ENCODE measurements at regions not wholly inside any gene's neighbourhood (a gene's known extent, or its start where the extent isn't known, plus 50 kb on each side); places are given as distances from the start of the nearest gene placed in this dataset.

- DNase-seq (ENCODE audit: low read depth), result no peak
Measured at GRCh38 chr2:17149945-17150344, 368.3 kb downstream of the RAD51AP2 start.

DNA sequence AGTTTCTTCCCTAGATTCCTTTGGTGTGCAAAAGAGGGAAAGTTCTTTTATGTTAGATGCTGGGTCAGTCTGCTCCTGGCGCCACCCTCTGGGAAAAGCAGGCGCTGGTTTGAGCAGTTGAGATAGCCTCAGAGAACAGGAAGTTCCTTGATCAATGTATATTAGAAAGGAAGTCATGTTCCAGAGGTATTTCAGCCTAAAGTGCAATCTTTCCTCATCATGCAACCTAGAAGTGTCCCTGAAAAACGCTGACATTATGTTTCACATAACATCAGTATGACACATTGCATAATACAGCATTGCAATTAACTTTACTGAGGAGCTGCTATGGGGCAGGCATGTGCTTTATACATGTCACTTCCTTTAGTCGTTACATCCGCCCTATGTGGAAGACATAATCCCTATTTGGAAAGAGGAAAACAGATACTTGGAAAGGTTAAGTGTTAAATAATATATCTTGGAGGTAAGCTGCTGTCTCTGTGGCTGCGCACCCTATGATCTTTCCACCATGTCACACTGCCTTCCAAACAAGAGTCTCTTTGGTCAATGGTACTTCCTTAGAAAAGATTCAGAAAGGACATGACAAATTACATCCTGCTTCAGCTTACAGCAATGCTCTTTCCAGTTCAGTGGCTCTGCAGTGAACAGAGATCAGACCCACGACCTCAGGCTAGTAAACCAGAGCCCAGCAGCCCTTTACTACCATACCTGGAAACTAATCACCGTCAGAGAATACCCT, 369.7 kb downstream of the RAD51AP2 start:
- TF ChIP-seq, protein P1, sequence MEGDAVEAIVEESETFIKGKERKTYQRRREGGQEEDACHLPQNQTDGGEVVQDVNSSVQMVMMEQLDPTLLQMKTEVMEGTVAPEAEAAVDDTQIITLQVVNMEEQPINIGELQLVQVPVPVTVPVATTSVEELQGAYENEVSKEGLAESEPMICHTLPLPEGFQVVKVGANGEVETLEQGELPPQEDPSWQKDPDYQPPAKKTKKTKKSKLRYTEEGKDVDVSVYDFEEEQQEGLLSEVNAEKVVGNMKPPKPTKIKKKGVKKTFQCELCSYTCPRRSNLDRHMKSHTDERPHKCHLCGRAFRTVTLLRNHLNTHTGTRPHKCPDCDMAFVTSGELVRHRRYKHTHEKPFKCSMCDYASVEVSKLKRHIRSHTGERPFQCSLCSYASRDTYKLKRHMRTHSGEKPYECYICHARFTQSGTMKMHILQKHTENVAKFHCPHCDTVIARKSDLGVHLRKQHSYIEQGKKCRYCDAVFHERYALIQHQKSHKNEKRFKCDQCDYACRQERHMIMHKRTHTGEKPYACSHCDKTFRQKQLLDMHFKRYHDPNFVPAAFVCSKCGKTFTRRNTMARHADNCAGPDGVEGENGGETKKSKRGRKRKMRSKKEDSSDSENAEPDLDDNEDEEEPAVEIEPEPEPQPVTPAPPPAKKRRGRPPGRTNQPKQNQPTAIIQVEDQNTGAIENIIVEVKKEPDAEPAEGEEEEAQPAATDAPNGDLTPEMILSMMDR (IDR thresholded peaks at IDR 0.05; ENCODE audit: insufficient read depth, low read depth, low read length), result peak; percentile 82
- peak; percentile 56 for DNase-seq (ENCODE audit: low read depth)
- no peak overlapping the region for H3K4me3 ChIP-seq (ENCODE audit: low read depth, low read length)

More at GRCh38 chr2:17149945-17150344, 368.3 kb downstream of the RAD51AP2 start:
- TF ChIP-seq, protein P1 (IDR thresholded peaks at IDR 0.05; ENCODE audit: insufficient read depth, low read depth, low read length), result no peak
- no peak overlapping the region for H3K4me3 ChIP-seq (ENCODE audit: low read depth, low read length)

DNA sequence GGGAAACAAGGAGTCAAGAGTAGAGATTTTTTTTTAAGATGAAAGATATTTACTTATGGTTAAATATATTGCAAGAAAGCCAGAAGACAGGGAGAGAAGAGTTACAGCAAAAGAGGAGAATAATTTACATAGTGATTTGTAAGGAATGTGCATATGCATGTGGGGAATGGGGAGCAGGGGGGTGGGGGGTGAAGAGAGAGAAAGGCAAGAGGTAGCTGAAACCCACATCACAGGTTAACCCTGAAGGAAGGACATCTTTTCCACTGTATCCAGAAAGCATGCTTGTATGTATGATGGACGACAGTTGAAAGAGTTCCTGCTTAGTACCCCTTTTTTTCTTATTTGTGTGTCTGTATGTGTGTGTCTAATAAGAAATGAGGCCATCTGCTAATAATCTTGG, 371.9 kb downstream of the RAD51AP2 start:
- no peak for DNase-seq (ENCODE audit: low read depth)
- no peak overlapping the region for H3K4me3 ChIP-seq (ENCODE audit: low read depth, low read length)
- TF ChIP-seq, protein P1 (IDR thresholded peaks at IDR 0.05; ENCODE audit: insufficient read depth, low read depth, low read length), result no peak

- H3K4me3 ChIP-seq (ENCODE audit: low read depth, low read length), result no peak overlapping the region
- peak; percentile 56 for DNase-seq (ENCODE audit: low read depth)
- TF ChIP-seq, protein P1 (IDR thresholded peaks at IDR 0.05; ENCODE audit: insufficient read depth, low read depth, low read length), result no peak
Measured at GRCh38 chr2:17136877-17137276, 381.4 kb downstream of the RAD51AP2 start.

DNA sequence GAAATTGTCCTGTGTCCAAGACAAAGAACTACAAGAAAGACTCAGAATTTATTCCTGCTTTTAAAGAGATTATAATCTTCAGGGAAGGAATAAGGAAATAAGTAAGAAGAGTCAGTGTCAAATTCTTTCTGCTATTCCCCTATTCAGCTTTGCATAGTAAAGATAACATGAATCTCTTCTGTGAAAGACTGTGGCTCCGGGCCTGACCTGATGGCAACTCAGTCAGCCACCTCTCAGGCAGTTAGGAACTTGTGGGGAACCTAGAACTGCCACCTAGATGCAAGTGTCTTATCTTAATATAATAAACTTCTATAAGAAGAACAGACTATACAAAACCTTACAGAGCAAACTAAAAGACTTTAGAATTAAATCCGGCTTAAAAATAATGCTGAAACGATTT, 382.0 kb downstream of the RAD51AP2 start:
- DNase-seq (ENCODE audit: low read depth), result no peak
- TF ChIP-seq, protein P1 (IDR thresholded peaks at IDR 0.05; ENCODE audit: insufficient read depth, low read depth, low read length), result no peak
- H3K4me3 ChIP-seq (ENCODE audit: low read depth, low read length), result no peak overlapping the region

- DNase-seq (ENCODE audit: low read depth), result no peak
- no peak overlapping the region for H3K4me3 ChIP-seq (ENCODE audit: low read depth, low read length)
- TF ChIP-seq, protein P1 (IDR thresholded peaks at IDR 0.05; ENCODE audit: insufficient read depth, low read depth, low read length), result no peak
Measured at GRCh38 chr2:17135619-17136018, 382.6 kb downstream of the RAD51AP2 start.

Measured in fibroblast of villous mesenchyme (primary cell).